ENCODE measurements at regions not wholly inside any gene's neighbourhood (a gene's known extent, or its start where the extent isn't known, plus 50 kb on each side); places are given as distances from the start of the nearest gene placed in this dataset.

- DNase-seq (no peak), ATAC-seq (no peak)
- no peaks in the 10 kb centered on the region for H3K36me3 ChIP-seq
- intact Hi-C loops (cut with DNase I): no loop called here
- no peak overlapping the region for H3K4me3 ChIP-seq
- H3K4me1 ChIP-seq: no peaks in the 10 kb centered on the region
- H3K9me3 ChIP-seq: no peaks in the 10 kb centered on the region
- TF ChIP-seq CTCF (IDR thresholded peaks at IDR 0.05): no peak
- no peak overlapping the region for H3K27ac ChIP-seq
- H3K27me3 ChIP-seq (ENCODE audit: low read depth): no peaks in the 10 kb centered on the region
Measured at GRCh38 chr9:28799876-28800275, 1226.6 kb upstream of the C9orf72 start.

GRCh38 chr9:28801144-28801799 is 1228.0 kb upstream of the C9orf72 start:
- no peak overlapping the region for H3K27ac ChIP-seq
- no peak for TF ChIP-seq CTCF (IDR thresholded peaks at IDR 0.05)
- ATAC-seq (no peak), DNase-seq (no peak)
- intact Hi-C loops (cut with DNase I): no loop called here
- no peaks in the 10 kb centered on the region for H3K9me3 ChIP-seq
- H3K36me3 ChIP-seq: no peaks in the 10 kb centered on the region
- no peaks in the 10 kb centered on the region for H3K27me3 ChIP-seq (ENCODE audit: low read depth)
- H3K4me1 ChIP-seq: no peaks in the 10 kb centered on the region
- no peak overlapping the region for H3K4me3 ChIP-seq

GRCh38 chr9:28805197-28805596 is 1231.9 kb upstream of the C9orf72 start:
- Histone ChIP-seq H3K9me3 (no peaks in the 10 kb centered on the region), H3K4me3 (no peak overlapping the region), H3K36me3 (no peaks in the 10 kb centered on the region), H3K27me3 (ENCODE audit: low read depth) (no peaks in the 10 kb centered on the region), H3K4me1 (no peaks in the 10 kb centered on the region), H3K27ac (no peak overlapping the region)
- DNase-seq (no peak), ATAC-seq (no peak)
- intact Hi-C loops (cut with DNase I): no loop called here
- no peak for TF ChIP-seq CTCF (IDR thresholded peaks at IDR 0.05)

GRCh38 chr9:28808042-28808441 is 1234.8 kb upstream of the C9orf72 start:
- no peak for ATAC-seq
- no peaks in the 10 kb centered on the region for H3K27me3 ChIP-seq (ENCODE audit: low read depth)
- intact Hi-C loops (cut with DNase I): no loop called here
- H3K27ac ChIP-seq: no peak overlapping the region
- no peaks in the 10 kb centered on the region for H3K36me3 ChIP-seq
- H3K9me3 ChIP-seq: no peaks in the 10 kb centered on the region
- no peak overlapping the region for H3K4me3 ChIP-seq
- TF ChIP-seq CTCF (IDR thresholded peaks at IDR 0.05): no peak
- no peaks in the 10 kb centered on the region for H3K4me1 ChIP-seq
- DNase-seq: no peak

GRCh38 chr9:28810388-28811075 is 1237.3 kb upstream of the C9orf72 start:
- no peak overlapping the region for H3K27ac ChIP-seq
- DNase-seq (no peak), ATAC-seq (no peak)
- no peak for TF ChIP-seq CTCF (IDR thresholded peaks at IDR 0.05)
- H3K36me3 ChIP-seq: no peaks in the 10 kb centered on the region
- no peak overlapping the region for H3K4me3 ChIP-seq
- no peaks in the 10 kb centered on the region for H3K27me3 ChIP-seq (ENCODE audit: low read depth)
- intact Hi-C loops (cut with DNase I): no loop called here
- no peaks in the 10 kb centered on the region for H3K4me1 ChIP-seq
- H3K9me3 ChIP-seq: no peaks in the 10 kb centered on the region
